Vagina (tissue), 2 donors: ENCODE measurements at regions not wholly inside any gene's neighbourhood (a gene's known extent, or its start where the extent isn't known, plus 50 kb on each side); places are given as distances from the start of the nearest gene placed in this dataset.

Experiments used
- POLR2A ChIP-seq, 2 donors: fragments of 450-650 bp; IDR thresholded peaks; one replicate each; pipeline ENCODE4 v1.6.1; 2017; ENCODE audit warnings: antibody characterized with exemption in 2 of 2, mild to moderate bottlenecking in 2 of 2, moderate library complexity in 2 of 2
- TF ChIP-seq, protein P1 (sequence below), 3 experiments: fragments of 450-650 bp in 2 of 3; fragments of 200-600 bp in 1 of 3; sonication (generic) in 1 of 3; IDR thresholded peaks; one replicate each; pipeline ENCODE4 v1.5.1; 2017 to 2019; ENCODE audit warnings: antibody characterized with exemption in 3 of 3, mild to moderate bottlenecking in 2 of 3, moderate library complexity in 2 of 3

DNA sequence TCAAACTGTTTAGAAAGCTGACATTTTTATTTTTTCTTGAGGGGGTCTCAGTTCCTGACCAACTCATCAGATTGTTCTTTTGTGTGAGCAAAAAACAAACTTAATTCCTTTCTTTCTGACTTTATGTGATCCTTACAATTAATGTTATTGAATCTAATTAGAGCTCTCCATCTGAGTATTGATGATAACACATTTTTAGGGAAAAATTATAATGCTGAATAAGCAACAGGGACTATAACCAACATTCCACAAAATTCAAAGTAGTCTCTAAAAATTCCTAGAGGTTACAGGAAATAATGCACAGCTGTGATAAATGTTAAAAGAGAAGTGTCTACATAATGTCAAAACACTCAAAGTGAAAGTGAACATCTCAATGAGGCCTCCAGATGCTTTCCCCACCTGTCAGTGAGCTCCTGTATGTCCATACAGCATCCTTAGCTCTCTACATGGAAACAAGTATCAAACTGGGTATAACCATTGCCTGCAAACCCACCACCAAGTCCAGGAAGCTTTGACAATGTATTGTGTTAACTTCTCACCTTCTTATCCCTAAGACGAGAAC lies 786.0 kb upstream of the SLC39A10 start:
- TF ChIP-seq, protein P1, sequence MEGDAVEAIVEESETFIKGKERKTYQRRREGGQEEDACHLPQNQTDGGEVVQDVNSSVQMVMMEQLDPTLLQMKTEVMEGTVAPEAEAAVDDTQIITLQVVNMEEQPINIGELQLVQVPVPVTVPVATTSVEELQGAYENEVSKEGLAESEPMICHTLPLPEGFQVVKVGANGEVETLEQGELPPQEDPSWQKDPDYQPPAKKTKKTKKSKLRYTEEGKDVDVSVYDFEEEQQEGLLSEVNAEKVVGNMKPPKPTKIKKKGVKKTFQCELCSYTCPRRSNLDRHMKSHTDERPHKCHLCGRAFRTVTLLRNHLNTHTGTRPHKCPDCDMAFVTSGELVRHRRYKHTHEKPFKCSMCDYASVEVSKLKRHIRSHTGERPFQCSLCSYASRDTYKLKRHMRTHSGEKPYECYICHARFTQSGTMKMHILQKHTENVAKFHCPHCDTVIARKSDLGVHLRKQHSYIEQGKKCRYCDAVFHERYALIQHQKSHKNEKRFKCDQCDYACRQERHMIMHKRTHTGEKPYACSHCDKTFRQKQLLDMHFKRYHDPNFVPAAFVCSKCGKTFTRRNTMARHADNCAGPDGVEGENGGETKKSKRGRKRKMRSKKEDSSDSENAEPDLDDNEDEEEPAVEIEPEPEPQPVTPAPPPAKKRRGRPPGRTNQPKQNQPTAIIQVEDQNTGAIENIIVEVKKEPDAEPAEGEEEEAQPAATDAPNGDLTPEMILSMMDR (IDR thresholded peaks at IDR 0.05), result no peak
- no peak for TF ChIP-seq POLR2A (IDR thresholded peaks at IDR 0.05)
